ENCODE measurements at regions not wholly inside any gene's neighbourhood (a gene's known extent, or its start where the extent isn't known, plus 50 kb on each side); places are given as distances from the start of the nearest gene placed in this dataset.
"Not testable (repeated sequence)": the region's sequence is repeated elsewhere in the genome, so short reads cannot be mapped to it uniquely, and the experiment has no call there.

- Histone ChIP-seq H3K36me3 (ENCODE audit: control insufficient read depth in 4 of 4, insufficient read depth in 3 of 4, low read depth in 1 of 4, low read length in 3 of 4) (no peaks in the 10 kb centered on the region), H3K9me3 (ENCODE audit: control insufficient read depth in 4 of 4, low read length in 3 of 4) (no peaks in the 10 kb centered on the region), H3K4me3 (ENCODE audit: low read depth in 1 of 3, low read length in 3 of 3) (no peak overlapping the region), H3K4me1 (ENCODE audit: control insufficient read depth in 4 of 4, insufficient read depth in 4 of 4, low read length in 3 of 4) (no peaks in the 10 kb centered on the region), H3K27ac (ENCODE audit: low read depth in 1 of 2, low read length in 2 of 2) (no peak overlapping the region), H3K27me3 (ENCODE audit: control insufficient read depth in 4 of 4, insufficient read depth in 4 of 4, low read length in 3 of 4) (no peaks in the 10 kb centered on the region), H3K9ac (ENCODE audit: low read depth in 1 of 2, low read length in 2 of 2) (no peak overlapping the region)
- DNase-seq (ENCODE audit: low spot score), result no peak
- TF ChIP-seq RAD21 (IDR thresholded peaks at IDR 0.05) (no peak), FOXA1 (IDR thresholded peaks at IDR 0.05) (no peak), GABPA (IDR thresholded peaks at IDR 0.05 in 1 of 2, conservative IDR thresholded peaks at IDR 0.05 in 1 of 2) (no peak), FOXA2 (IDR thresholded peaks at IDR 0.05) (no peak), HNF4G (IDR thresholded peaks at IDR 0.05) (no peak), SP1 (IDR thresholded peaks at IDR 0.05) (no peak), RXRA (IDR thresholded peaks at IDR 0.05) (no peak), CTCF (IDR thresholded peaks at IDR 0.05; ENCODE audit: low read depth, low read length, missing input control) (no peak), ZBTB33 (IDR thresholded peaks at IDR 0.05) (no peak)
- 81% methylated on average over 13 of the region's 13 CpGs for WGBS
Observed at GRCh38 chr4:9704551-9705332, 76.7 kb upstream of the DRD5 start.

GRCh38 chr4:9707281-9707680 is 74.2 kb upstream of the DRD5 start:
- H3K27me3 ChIP-seq (ENCODE audit: control insufficient read depth in 4 of 4, insufficient read depth in 4 of 4, low read length in 3 of 4); H3K4me1 ChIP-seq (ENCODE audit: control insufficient read depth in 4 of 4, insufficient read depth in 4 of 4, low read length in 3 of 4); H3K36me3 ChIP-seq (ENCODE audit: control insufficient read depth in 4 of 4, insufficient read depth in 3 of 4, low read depth in 1 of 4, low read length in 3 of 4); H3K9ac ChIP-seq (ENCODE audit: low read depth in 1 of 2, low read length in 2 of 2); DNase-seq (ENCODE audit: low spot score); H3K4me3 ChIP-seq (ENCODE audit: low read depth in 1 of 3, low read length in 3 of 3); H3K9me3 ChIP-seq (ENCODE audit: control insufficient read depth in 4 of 4, low read length in 3 of 4); H3K27ac ChIP-seq (ENCODE audit: low read depth in 1 of 2, low read length in 2 of 2): not testable (repeated sequence)
- 65% methylated on average over 10 of the region's 10 CpGs for WGBS

GRCh38 chr4:9707936-9708335 is 73.5 kb upstream of the DRD5 start:
- not testable (repeated sequence) for H3K27me3 ChIP-seq (ENCODE audit: control insufficient read depth in 4 of 4, insufficient read depth in 4 of 4, low read length in 3 of 4); H3K9me3 ChIP-seq (ENCODE audit: control insufficient read depth in 4 of 4, low read length in 3 of 4); H3K27ac ChIP-seq (ENCODE audit: low read depth in 1 of 2, low read length in 2 of 2); H3K4me1 ChIP-seq (ENCODE audit: control insufficient read depth in 4 of 4, insufficient read depth in 4 of 4, low read length in 3 of 4); H3K36me3 ChIP-seq (ENCODE audit: control insufficient read depth in 4 of 4, insufficient read depth in 3 of 4, low read depth in 1 of 4, low read length in 3 of 4); DNase-seq (ENCODE audit: low spot score); H3K9ac ChIP-seq (ENCODE audit: low read depth in 1 of 2, low read length in 2 of 2); H3K4me3 ChIP-seq (ENCODE audit: low read depth in 1 of 3, low read length in 3 of 3)
- 92% methylated on average over 15 of the region's 15 CpGs for WGBS

- Histone ChIP-seq H3K4me3 (ENCODE audit: low read depth in 1 of 3, low read length in 3 of 3) (no peak overlapping the region), H3K27me3 (ENCODE audit: control insufficient read depth in 4 of 4, insufficient read depth in 4 of 4, low read length in 3 of 4) (no peaks in the 10 kb centered on the region), H3K27ac (ENCODE audit: low read depth in 1 of 2, low read length in 2 of 2) (no peak overlapping the region), H3K36me3 (ENCODE audit: control insufficient read depth in 4 of 4, insufficient read depth in 3 of 4, low read depth in 1 of 4, low read length in 3 of 4) (no peaks in the 10 kb centered on the region), H3K9me3 (ENCODE audit: control insufficient read depth in 4 of 4, low read length in 3 of 4) (no peaks in the 10 kb centered on the region), H3K9ac (ENCODE audit: low read depth in 1 of 2, low read length in 2 of 2) (no peak overlapping the region), H3K4me1 (ENCODE audit: control insufficient read depth in 4 of 4, insufficient read depth in 4 of 4, low read length in 3 of 4) (no peaks in the 10 kb centered on the region)
- no peak for TF ChIP-seq HNF4G (IDR thresholded peaks at IDR 0.05)
- TF ChIP-seq REST (IDR thresholded peaks at IDR 0.05), result no peak
- DNase-seq (ENCODE audit: low spot score), result no peak
- WGBS, result 92% methylated on average over 11 of the region's 11 CpGs
Observed at GRCh38 chr4:9709724-9710123, 71.7 kb upstream of the DRD5 start.

- not testable (repeated sequence) for H3K4me1 ChIP-seq (ENCODE audit: control insufficient read depth in 4 of 4, insufficient read depth in 4 of 4, low read length in 3 of 4); DNase-seq (ENCODE audit: low spot score); H3K9ac ChIP-seq (ENCODE audit: low read depth in 1 of 2, low read length in 2 of 2); H3K27me3 ChIP-seq (ENCODE audit: control insufficient read depth in 4 of 4, insufficient read depth in 4 of 4, low read length in 3 of 4); H3K36me3 ChIP-seq (ENCODE audit: control insufficient read depth in 4 of 4, insufficient read depth in 3 of 4, low read depth in 1 of 4, low read length in 3 of 4); H3K9me3 ChIP-seq (ENCODE audit: control insufficient read depth in 4 of 4, low read length in 3 of 4); H3K4me3 ChIP-seq (ENCODE audit: low read depth in 1 of 3, low read length in 3 of 3); H3K27ac ChIP-seq (ENCODE audit: low read depth in 1 of 2, low read length in 2 of 2)
- 92% methylated on average over 2 of the region's 2 CpGs for WGBS
Observed at GRCh38 chr4:9715271-9715670, 66.2 kb upstream of the DRD5 start.

Measured in liver (tissue), 8 donors.